RWPE1 (cell line): ENCODE measurements at regions not wholly inside any gene's neighbourhood (a gene's known extent, or its start where the extent isn't known, plus 50 kb on each side); places are given as distances from the start of the nearest gene placed in this dataset.
"Not testable (repeated sequence)": the region's sequence is repeated elsewhere in the genome, so short reads cannot be mapped to it uniquely, and the experiment has no call there.

Source experiments
- CTCF ChIA-PET: fragments of 350-600 bp; sonication (Branson Sonifier 250); formaldehyde crosslinking; extraction: SDS; loops from one replicate; lab custom pipeline; 2021; lab: Yijun Ruan, JAX
- POLR2A ChIA-PET: fragments of 400-600 bp; formaldehyde crosslinking; extraction: SDS; loops from one replicate; lab custom pipeline; 2020; ENCODE audit warnings: antibody characterized with exemption; ENCODE audit not compliant: low non-redundant PET; lab: Yijun Ruan, JAX
- DNase-seq: peaks from one replicate; pipeline ENCODE4 v3.0.0; 2012; ENCODE audit warnings: low spot score
- H3K27ac ChIP-seq: fragments of 450-650 bp; 2 replicates; pipeline ENCODE4 v1.5.1; 2017
- CTCF ChIP-seq: fragments of 450-650 bp; conservative IDR thresholded peaks from 2 replicates; pipeline ENCODE4 v1.5.1; 2017; ENCODE audit warnings: low read depth, mild to moderate bottlenecking

- POLR2A ChIA-PET: no interaction called here
- no peak for TF ChIP-seq CTCF
- CTCF ChIA-PET: interaction anchor here (0.6 kb wide), 1 partner anchor 45 kb away, joined by 4 read pairs; no protein-coding TSS in a partner anchor
- DNase-seq: no peak
- H3K27ac ChIP-seq: no peak overlapping the region
These were observed 115.9 kb downstream of the QRSL1 start for GRCh38 chr6:106745197-106745770.

GRCh38 chr6:106744781-106745180 is 115.4 kb downstream of the QRSL1 start:
- CTCF ChIA-PET: interaction anchor here (0.6 kb wide), 1 partner anchor 45 kb away, joined by 4 read pairs; no protein-coding TSS in a partner anchor
- POLR2A ChIA-PET: no interaction called here
- H3K27ac ChIP-seq: no peak overlapping the region
- no peak for DNase-seq
- no peak for TF ChIP-seq CTCF

GRCh38 chr6:106744029-106744428 is 114.7 kb downstream of the QRSL1 start:
- CTCF ChIA-PET, DNase-seq, POLR2A ChIA-PET, H3K27ac ChIP-seq: not testable (repeated sequence)

GRCh38 chr6:106743612-106744011 is 114.2 kb downstream of the QRSL1 start:
- ChIA-PET POLR2A (no interaction called here), CTCF (no interaction called here)
- DNase-seq: no peak
- no peak for TF ChIP-seq CTCF
- no peak overlapping the region for H3K27ac ChIP-seq

- ChIA-PET POLR2A (no interaction called here), CTCF (interaction anchor here (0.6 kb wide), 1 partner anchor 10 kb away, joined by 3 read pairs; no protein-coding TSS in a partner anchor)
- DNase-seq: no peak
- H3K27ac ChIP-seq: peak overlapping the region; percentile 76
- TF ChIP-seq CTCF: no peak
These were observed 110.9 kb downstream of the QRSL1 start for GRCh38 chr6:106740287-106740686.

- peak; percentile 78 for DNase-seq
- ChIA-PET CTCF (no interaction called here), POLR2A (no interaction called here)
- H3K27ac ChIP-seq: peak overlapping the region; percentile 76
- TF ChIP-seq CTCF: no peak
These were observed 110.0 kb downstream of the QRSL1 start for GRCh38 chr6:106739387-106739786.

GRCh38 chr6:106736502-106736901 is 107.1 kb downstream of the QRSL1 start:
- no peak for DNase-seq
- ChIA-PET CTCF (interaction anchor here (0.7 to 1.3 kb wide), 2 partner anchors 208 to 243 kb away, joined by 4 to 5 read pairs; no protein-coding TSS in a partner anchor), POLR2A (no interaction called here)
- TF ChIP-seq CTCF: no peak
- peak overlapping the region; percentile 34; the same call in 1 of the 2 replicates for H3K27ac ChIP-seq
